NCI-H774 (cell line): ENCODE measurements at regions not wholly inside any gene's neighbourhood (a gene's known extent, or its start where the extent isn't known, plus 50 kb on each side); places are given as distances from the start of the nearest gene placed in this dataset.

Experiments used
- DNase-seq: peaks from one replicate; lab custom pipeline; 2025; lab: John Stamatoyannopoulos, UW

- no peak for DNase-seq
These were observed 184.3 kb downstream of the TTC32 start for GRCh38 chr2:19717446-19717845.

DNA sequence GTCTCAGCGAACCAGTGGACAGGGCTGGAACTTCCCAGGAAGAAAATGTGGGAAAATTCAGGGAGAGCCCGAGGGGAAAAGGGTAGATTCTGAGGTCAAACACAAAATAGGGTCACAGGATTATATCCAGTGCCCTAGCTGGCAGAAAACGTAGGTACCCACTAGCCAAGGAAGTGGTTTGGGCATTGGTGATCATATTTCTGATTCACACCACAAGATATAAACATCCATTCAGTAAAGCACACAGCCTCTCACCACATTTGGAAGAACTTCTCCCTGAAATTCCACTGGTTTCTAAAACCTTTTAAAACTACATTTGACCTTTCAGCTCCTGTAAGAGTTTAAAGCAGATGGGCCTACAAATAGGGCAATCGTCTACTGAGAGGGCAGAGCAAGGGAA is 186.9 kb downstream of the TTC32 start:
- no peak for DNase-seq

DNA sequence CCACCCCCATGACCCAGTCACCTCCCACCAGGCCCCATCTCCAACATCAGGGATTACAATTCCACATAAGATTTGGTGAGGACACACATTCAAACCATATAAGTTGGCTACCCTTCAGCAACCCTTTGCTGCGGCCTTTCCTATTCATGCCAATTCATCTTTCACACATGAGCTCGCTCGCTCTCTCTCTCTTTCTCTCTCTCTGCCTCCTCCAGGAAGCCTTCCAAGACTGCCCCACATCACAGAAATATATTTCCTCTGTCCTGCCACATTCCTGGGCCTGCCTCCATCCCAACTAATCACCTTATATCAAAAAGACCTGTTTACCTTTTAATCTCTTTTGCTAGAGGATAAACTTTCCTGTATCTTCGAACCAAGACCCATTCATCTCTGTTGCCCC is 188.9 kb downstream of the TTC32 start:
- no peak for DNase-seq

DNA sequence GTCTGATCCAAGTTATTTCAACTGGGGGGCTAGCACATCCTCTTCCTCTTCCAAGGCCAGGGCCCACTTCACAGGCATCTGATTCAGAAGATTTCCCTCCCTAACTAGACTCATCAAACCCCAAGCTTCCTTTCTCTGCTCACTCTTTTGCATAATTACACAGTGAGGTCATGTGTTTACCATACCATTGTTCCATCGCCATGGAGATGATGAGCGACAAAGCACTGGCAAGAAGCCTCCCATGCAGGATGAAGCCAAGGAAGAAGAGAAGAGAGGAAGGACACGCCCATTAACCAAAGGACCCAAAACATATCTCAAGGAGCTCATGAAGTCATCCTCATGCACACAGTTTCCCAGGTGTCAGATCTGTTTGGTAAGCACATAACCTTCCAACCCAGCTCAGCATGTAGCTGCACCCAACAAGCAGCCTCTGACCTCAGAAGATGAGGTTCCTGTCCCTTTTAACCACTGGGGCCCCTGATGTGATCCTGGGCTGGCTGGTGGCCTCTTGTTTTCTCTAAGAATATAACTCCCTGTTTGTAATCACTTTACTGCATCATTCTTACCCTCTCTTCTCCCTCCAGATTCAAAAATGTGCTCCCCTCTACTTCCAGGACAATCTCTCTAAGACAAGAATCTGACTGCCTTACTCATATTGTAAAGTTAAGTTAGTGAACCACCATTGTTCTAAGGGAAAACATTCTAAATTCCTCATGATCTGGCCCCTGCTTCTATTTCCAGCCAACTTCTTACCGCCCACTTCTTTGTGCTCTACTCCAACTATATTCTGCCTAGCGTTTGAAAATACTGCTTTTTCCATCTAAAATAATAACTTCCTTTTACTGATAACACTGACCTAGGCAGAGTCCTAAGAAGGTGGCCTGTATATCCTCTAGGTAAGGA is 190.1 kb downstream of the TTC32 start:
- DNase-seq: peak; percentile 74

GRCh38 chr2:19710230-19710629 is 191.6 kb downstream of the TTC32 start:
- no peak for DNase-seq

DNA sequence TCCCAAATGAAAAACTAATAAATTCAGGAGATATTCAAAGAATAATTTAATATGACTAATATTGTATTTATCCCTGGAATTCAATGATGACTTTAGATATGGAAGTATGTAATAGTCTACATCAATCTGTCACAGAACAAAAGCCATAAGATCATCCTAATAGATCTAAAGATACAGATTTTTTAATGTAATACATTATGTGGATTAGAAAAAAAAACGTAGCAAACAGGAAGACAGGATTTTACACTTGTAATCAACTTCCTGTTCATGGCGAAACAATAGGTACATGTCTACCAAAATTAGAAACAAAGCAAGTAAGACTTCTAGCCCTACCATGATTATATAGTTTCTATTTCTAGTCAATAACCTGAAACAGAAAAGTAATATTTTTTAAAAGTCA is 192.2 kb downstream of the TTC32 start:
- no peak for DNase-seq

DNA sequence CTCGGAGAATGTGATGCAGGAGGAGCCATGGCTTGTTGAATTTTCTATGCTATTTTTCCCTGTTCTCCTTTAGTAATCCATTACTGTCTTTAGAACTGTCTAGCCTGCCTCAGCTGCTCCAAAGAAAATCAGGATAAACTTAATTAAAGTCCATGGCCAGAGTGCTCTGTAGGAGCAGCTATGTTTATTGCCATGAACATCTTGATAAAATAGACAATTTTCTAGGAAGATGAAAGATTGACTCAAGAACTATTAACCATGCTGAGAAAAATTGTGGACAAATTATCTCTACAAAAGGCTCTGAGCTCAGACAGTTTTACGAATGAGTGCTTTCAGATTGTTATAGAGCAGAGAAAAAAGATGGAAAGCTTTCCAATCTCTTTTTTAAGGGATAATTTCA is 193.0 kb downstream of the TTC32 start:
- DNase-seq: no peak

DNA sequence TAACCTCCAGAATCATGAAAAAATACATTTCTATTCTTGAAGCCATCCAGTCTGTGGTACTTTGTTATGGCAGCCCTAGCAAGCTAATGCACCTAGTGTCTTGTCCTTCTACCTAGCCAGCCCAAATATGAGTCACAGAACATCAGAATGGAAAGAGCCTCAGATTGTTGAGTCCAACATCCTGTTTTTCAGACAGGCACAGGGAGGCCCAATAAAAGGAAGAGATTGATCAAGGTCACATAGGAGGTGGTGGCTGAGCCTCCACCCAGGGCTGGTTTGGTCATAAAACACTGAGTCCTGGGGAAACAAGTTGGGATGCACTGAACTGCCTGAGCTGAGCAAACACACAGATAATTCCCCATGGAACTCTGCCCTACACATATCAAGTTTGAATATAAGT is 195.5 kb downstream of the TTC32 start:
- no peak for DNase-seq

DNA sequence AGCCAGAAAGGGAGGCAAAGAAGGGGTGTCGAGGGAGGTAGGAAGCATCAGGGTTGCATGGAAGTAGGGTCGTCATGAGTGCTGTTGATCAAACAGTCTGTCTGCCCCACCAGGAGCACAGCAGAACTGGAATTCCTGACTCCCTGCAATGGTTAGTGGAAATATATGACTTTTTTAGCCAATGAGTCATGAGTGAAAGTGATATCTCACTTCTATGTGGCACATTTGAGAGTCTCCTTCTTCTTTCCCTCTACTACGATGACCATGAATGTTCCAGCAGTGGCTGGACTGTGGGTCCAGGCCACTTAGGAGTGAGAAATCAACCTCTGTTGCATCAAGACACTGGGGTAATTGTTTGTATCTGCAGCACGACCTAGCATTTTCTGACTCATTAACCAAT is 199.5 kb downstream of the TTC32 start:
- DNase-seq: no peak

DNA sequence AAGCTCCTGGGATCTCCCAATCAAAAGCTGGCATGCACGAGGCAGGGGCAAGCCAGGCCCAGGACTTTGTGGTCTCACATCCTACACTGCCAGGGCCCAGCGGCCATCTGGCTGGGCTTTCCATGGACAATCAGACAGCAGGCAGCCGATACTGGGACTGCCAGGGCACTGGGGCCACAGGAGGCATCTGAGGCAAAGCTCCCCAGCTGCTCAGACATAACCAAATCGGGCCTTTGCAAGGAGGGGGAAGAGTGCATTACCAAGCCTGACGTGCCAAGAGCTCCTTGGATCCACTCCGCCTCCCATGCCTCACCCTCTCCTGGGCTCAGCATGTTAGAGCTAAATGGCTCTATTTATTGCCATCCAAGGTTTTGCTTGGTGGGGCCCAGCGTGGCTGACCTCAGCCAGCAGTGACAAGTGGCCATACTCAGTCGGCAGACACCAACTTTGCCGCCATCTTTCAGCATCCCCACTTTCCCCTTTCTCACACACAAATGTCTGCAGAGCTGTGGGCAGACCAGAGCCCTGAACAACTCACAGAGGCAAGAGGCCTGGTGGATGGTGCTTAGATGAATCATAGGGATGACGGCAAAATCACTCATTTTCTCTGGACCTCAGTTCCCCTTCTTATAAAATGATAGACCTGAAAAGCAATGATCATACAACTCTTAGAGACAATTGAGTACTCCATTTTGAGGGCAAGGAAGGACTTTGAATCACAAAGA is 200.8 kb downstream of the TTC32 start:
- no peak for DNase-seq

DNA sequence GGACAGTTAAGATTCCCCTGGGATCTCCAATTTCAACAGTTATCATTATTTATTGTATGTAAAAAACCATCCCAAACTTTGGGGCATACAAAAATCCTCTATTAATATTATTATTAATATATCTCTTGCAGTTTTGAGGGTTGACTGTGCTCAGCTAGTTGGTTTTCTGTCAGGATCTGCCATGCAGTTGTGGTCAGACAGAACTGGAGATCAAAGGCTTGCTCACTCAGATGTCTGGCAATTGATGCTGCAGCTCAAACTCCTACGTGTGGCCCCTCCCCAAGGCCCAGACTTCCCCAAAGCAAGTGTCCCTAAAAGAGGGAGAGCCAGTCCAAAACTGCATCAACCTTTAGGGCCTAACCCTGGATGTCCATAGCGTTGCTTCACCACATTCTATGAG is 204.7 kb downstream of the TTC32 start:
- DNase-seq: no peak

DNA sequence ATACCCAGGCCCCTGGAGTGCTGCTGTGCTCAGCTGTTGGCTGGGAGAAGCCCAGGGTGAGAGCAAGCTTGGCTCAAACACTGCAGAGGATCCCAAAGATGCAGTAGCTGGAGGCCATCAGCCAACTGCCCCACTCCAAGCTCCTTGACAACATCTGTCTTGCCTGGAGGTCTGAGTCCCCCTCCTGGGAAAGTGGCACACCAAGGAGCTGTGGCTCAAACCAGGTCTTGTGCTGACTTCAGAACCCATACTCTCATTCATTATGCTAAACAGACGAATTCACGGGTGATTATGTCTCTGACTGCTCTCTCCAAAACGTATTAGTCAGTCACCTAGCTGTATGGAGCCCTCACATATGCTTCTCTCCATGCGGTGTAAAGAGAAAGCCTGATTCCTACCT is 206.1 kb downstream of the TTC32 start:
- no peak for DNase-seq

- DNase-seq: no peak
These were observed 209.9 kb downstream of the TTC32 start for GRCh38 chr2:19691892-19692291.

DNA sequence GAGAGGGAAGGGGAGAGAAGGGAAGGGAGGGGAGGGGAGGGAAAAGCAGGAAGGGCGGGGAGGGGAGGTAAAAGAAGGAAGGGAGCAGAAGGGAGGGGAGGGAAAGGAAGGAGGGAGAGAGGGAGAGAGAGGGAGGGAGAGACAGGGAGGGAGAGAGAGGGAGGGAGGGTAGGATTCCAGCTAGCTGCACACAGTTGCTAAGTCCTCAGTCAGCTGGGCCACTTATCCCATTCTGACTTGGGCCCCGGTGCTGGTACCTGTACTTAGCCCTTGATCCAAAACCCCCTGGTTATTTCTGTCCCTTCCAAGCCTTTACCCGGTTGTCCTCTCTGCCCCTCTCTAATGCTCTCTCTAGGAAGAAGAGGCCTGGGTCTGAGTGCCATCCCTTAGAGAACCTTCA is 211.4 kb downstream of the TTC32 start:
- DNase-seq: no peak

- DNase-seq: no peak
These were observed 212.1 kb downstream of the TTC32 start for GRCh38 chr2:19689646-19690168.

DNA sequence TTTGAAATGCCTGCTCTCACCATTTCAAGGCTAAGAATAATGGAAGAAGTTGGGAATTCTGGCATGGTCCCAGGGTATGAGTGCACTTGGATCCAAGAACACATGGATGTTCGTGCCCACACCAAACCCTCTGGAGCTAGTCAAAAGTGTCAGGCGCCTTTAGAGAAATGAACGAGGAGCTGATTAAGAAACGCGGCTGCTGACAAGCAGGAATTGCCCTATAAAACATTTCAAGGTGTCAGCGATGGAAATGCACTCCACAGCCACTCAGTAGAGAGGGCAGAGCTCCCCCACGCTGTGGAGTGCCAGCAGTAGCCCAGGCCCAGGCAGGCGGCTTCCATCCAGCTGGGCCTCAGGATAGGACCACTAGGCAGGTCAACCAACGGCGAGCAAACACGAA is 213.7 kb downstream of the TTC32 start:
- no peak for DNase-seq

- no peak for DNase-seq
These were observed 214.6 kb downstream of the TTC32 start for GRCh38 chr2:19687017-19687659.

- DNase-seq: no peak
These were observed 215.3 kb downstream of the TTC32 start for GRCh38 chr2:19686439-19686838.

DNA sequence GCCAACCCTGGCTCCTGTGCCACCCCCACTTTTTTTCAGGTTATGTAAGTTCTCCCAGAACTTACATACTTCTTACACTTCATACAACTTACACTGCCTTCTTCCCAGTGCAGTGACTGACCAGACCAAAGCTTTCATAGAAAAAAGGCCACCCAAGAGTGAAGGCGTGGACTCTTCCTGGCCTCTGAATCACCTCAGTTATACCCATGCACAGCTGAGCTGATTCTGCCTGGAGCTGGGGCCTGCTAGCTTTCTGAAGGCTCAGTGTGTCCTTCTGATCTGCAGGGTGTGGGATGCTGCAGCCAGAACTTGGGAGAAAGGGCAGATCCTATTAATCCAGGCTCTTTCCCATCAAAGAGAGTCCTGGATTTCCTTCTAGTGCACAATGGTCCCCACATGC is 216.1 kb downstream of the TTC32 start:
- DNase-seq: no peak

- DNase-seq: no peak
These were observed 217.3 kb downstream of the TTC32 start for GRCh38 chr2:19684516-19684915.

- DNase-seq: no peak
These were observed 218.2 kb downstream of the TTC32 start for GRCh38 chr2:19683556-19683955.

DNA sequence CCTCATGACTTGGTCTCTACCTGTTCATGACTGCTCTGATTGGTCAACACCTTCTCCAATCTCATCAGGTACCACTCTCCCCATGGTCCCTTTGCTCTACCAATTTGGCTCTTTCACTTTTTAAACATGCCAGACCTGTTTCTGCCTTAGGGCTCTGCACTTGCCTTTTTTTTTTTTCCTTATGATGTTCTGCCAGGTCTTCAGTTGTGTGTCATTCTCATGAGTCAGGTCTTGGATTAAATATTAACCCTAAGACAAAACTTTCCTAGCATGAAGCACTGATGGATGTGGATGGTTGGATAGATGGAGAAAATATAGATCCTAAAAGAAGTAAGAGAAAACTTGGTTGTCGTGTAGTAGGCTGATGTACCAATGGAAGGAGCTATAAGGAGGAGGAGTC is 219.3 kb downstream of the TTC32 start:
- no peak for DNase-seq
